ENCODE measurements at regions not wholly inside any gene's neighbourhood (a gene's known extent, or its start where the extent isn't known, plus 50 kb on each side); places are given as distances from the start of the nearest gene placed in this dataset.

DNA sequence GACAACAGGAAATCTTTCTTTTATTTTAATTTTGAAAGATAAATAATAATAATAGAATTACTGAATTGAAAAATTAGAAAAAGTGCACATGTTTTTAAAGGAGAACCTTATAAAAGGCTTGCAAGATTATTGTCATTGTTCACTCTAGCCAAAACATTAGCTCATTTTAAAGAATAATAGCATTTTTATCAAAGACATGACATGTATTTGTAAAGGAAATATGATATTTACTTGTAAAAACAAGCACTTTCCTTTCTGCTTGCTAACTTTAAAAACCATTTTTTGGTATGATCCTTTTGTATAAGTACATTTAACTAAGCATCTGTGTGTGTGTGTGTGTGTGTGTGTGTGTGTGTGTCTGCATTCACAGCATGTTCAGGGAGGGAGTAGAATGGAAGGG lies 156.3 kb upstream of the C1orf87 start:
- TF ChIP-seq, protein P1, sequence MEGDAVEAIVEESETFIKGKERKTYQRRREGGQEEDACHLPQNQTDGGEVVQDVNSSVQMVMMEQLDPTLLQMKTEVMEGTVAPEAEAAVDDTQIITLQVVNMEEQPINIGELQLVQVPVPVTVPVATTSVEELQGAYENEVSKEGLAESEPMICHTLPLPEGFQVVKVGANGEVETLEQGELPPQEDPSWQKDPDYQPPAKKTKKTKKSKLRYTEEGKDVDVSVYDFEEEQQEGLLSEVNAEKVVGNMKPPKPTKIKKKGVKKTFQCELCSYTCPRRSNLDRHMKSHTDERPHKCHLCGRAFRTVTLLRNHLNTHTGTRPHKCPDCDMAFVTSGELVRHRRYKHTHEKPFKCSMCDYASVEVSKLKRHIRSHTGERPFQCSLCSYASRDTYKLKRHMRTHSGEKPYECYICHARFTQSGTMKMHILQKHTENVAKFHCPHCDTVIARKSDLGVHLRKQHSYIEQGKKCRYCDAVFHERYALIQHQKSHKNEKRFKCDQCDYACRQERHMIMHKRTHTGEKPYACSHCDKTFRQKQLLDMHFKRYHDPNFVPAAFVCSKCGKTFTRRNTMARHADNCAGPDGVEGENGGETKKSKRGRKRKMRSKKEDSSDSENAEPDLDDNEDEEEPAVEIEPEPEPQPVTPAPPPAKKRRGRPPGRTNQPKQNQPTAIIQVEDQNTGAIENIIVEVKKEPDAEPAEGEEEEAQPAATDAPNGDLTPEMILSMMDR (IDR thresholded peaks at IDR 0.05; ENCODE audit: insufficient read depth, low read length, poor library complexity, severe bottlenecking): no peak
- no peak for TF ChIP-seq EZH2phosphoT487 (conservative IDR thresholded peaks at IDR 0.05; ENCODE audit: low read length)

Measured in SU-DHL-6 (cell line).